ENCODE measurements at regions not wholly inside any gene's neighbourhood (a gene's known extent, or its start where the extent isn't known, plus 50 kb on each side); places are given as distances from the start of the nearest gene placed in this dataset.
"Not testable (repeated sequence)": the region's sequence is repeated elsewhere in the genome, so short reads cannot be mapped to it uniquely, and the experiment has no call there.

DNA sequence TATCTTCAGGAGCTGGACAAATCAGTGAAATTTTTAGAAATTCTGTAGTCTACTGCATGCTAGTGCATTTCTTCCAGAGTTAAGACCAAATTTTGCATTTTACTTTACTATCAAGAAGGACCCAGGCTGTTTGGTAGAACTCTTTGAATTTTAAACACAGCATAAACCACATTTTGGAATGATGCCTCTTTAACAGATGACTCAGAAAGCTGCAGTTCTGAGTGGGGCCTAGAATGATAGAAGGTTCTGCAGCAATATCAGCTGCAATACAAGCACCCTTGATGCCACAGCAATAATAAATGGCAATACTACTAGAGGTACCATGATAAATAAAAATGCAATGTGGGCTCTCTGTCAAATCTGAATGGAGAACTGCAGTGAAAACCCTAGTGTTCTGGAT is 198.7 kb downstream of the TMA16 start:
- no peak for TF ChIP-seq POLR2A (IDR thresholded peaks at IDR 0.05; ENCODE audit: low read depth, low read length)
- DNase-seq (ENCODE audit: insufficient read length, low spot score) (no peak), FAIRE-seq (peak; percentile 65)

- peak; percentile 36 for FAIRE-seq
- TF ChIP-seq POLR2A (IDR thresholded peaks at IDR 0.05; ENCODE audit: low read depth, low read length): no peak
- DNase-seq (ENCODE audit: insufficient read length, low spot score): no peak
These were observed 199.3 kb downstream of the TMA16 start for GRCh38 chr4:163693776-163694175.

- no peak for FAIRE-seq
- DNase-seq (ENCODE audit: insufficient read length, low spot score): no peak
- no peak for TF ChIP-seq POLR2A (IDR thresholded peaks at IDR 0.05; ENCODE audit: low read depth, low read length)
These were observed 199.9 kb downstream of the TMA16 start for GRCh38 chr4:163694385-163694784.

DNA sequence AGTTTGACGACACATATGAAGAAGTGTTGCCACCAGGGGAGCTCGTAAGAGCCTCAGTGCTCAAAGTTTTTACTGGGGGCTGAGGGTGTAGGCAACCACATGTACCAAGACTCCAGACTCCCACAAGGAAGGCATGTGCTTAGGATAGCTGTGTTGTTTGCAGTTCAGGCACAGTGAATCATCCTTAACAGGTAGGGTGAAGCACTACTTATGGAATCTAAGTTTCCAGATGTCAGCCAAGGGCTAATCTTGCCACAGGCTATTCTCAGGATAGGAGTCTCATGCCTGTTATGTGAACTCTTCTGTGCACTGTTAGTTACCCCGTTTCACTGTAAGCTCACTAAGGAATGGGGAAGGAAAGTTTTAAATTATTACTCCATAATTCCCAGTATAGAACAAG is 202.6 kb downstream of the TMA16 start:
- DNase-seq (ENCODE audit: insufficient read length, low spot score) (no peak), FAIRE-seq (no peak)
- no peak for TF ChIP-seq POLR2A (IDR thresholded peaks at IDR 0.05; ENCODE audit: low read depth, low read length)

GRCh38 chr4:163700383-163700782 is 205.9 kb downstream of the TMA16 start:
- not testable (repeated sequence) for DNase-seq (ENCODE audit: insufficient read length, low spot score); FAIRE-seq

- FAIRE-seq (peak; percentile 94), DNase-seq (ENCODE audit: insufficient read length, low spot score) (no peak)
- TF ChIP-seq POLR2A (IDR thresholded peaks at IDR 0.05; ENCODE audit: low read depth, low read length): no peak
These were observed 207.4 kb downstream of the TMA16 start for GRCh38 chr4:163701916-163702315.

GRCh38 chr4:163702736-163703135 is 208.2 kb downstream of the TMA16 start:
- FAIRE-seq (no peak), DNase-seq (ENCODE audit: insufficient read length, low spot score) (no peak)
- TF ChIP-seq POLR2A (IDR thresholded peaks at IDR 0.05; ENCODE audit: low read depth, low read length): no peak

- no peak for TF ChIP-seq POLR2A (IDR thresholded peaks at IDR 0.05; ENCODE audit: low read depth, low read length)
- DNase-seq (ENCODE audit: insufficient read length, low spot score) (no peak), FAIRE-seq (no peak)
These were observed 208.8 kb downstream of the TMA16 start for GRCh38 chr4:163703251-163703650.

GRCh38 chr4:163707873-163708272 is 213.4 kb downstream of the TMA16 start:
- TF ChIP-seq POLR2A (IDR thresholded peaks at IDR 0.05; ENCODE audit: low read depth, low read length): no peak
- FAIRE-seq: no peak
- DNase-seq (ENCODE audit: insufficient read length, low spot score): no peak

GRCh38 chr4:163709601-163710000 is 215.1 kb downstream of the TMA16 start:
- no peak for TF ChIP-seq POLR2A (IDR thresholded peaks at IDR 0.05; ENCODE audit: low read depth, low read length)
- FAIRE-seq (no peak), DNase-seq (ENCODE audit: insufficient read length, low spot score) (no peak)

GRCh38 chr4:163710158-163710557 is 215.7 kb downstream of the TMA16 start:
- no peak for TF ChIP-seq POLR2A (IDR thresholded peaks at IDR 0.05; ENCODE audit: low read depth, low read length)
- no peak for DNase-seq (ENCODE audit: insufficient read length, low spot score)

DNA sequence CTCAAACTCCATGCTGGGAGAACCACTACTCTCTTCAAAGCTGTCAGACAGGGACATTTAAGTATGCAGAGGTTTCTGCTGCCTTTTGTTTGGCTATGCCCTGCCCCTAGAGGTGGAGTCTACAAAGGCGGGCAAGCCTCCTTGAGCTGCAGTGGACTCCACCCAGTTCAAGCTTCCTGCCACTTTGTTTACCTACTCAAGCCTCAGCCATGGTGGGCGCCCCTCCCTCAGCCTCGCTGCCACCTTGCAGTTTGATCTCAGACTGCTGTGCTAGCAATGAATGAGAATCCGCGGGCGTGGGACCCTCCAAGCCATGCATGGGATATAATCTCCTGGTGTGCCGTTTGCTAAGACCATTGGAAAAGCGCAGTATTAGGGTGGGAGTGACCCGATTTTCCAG is 230.0 kb downstream of the TMA16 start:
- not testable (repeated sequence) for FAIRE-seq; DNase-seq (ENCODE audit: insufficient read length, low spot score)

More at GRCh38 chr4:163710158-163710557, 215.7 kb downstream of the TMA16 start:
- FAIRE-seq: no peak

- no peak for TF ChIP-seq POLR2A (IDR thresholded peaks at IDR 0.05; ENCODE audit: low read depth, low read length)
- DNase-seq (ENCODE audit: insufficient read length, low spot score): no peak
- no peak for FAIRE-seq
These were observed 232.2 kb downstream of the TMA16 start for GRCh38 chr4:163726641-163727040.

GRCh38 chr4:163731071-163731470 is 236.6 kb downstream of the TMA16 start:
- no peak for FAIRE-seq
- TF ChIP-seq POLR2A (IDR thresholded peaks at IDR 0.05; ENCODE audit: low read depth, low read length): no peak
- no peak for DNase-seq (ENCODE audit: insufficient read length, low spot score)

DNA sequence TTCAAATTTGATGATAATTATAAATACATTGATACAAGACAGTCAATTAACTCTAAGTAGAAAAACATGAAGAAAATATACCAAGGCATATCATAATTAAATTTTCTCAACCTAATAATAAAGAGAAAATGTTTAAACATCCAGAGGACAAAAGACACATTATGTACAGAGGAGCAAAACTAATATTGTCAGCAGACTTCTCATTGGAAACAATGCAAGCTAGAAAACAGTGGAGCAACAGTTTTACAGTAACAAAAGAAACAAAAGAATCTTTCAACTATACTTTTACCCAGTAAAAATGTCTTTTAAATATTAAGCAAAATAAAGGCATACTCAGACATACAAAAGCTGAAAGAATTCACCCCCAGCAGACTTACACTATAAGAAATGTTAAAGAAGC is 238.0 kb downstream of the TMA16 start:
- FAIRE-seq: no peak
- no peak for DNase-seq (ENCODE audit: insufficient read length, low spot score)
- TF ChIP-seq POLR2A (IDR thresholded peaks at IDR 0.05; ENCODE audit: low read depth, low read length): no peak

- no peak for TF ChIP-seq POLR2A (IDR thresholded peaks at IDR 0.05; ENCODE audit: low read depth, low read length)
- DNase-seq (ENCODE audit: insufficient read length, low spot score) (no peak), FAIRE-seq (no peak)
These were observed 242.4 kb downstream of the TMA16 start for GRCh38 chr4:163736876-163737275.

DNA sequence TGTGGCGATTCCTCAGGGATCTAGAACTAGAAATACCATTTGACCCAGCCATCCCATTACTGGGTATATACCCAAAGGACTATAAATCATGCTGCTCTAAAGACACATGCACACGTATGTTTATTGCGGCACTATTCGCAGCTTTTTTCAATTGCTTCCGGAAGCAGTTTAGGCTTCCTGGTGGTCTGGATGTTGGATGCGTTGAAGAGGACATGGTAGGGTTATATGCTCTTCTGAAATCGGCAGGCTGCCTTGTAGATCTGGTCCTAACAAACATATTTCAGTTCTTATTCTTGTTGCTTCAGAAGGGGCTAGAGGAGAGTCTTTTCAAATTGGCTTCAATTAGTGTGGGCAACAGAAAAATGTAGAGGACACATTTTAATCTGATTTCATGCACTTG is 243.4 kb downstream of the TMA16 start:
- DNase-seq (ENCODE audit: insufficient read length, low spot score); FAIRE-seq: not testable (repeated sequence)

Data from H54 (cell line).